Activated CD4-positive, alpha-beta T cell treated with anti-CD3 and anti-CD28 coated beads, Interleukin-2, amount 10 ng/mL, durations not matched to agents 7 days and 5 days (primary cell): ENCODE measurements at regions not wholly inside any gene's neighbourhood (a gene's known extent, or its start where the extent isn't known, plus 50 kb on each side); places are given as distances from the start of the nearest gene placed in this dataset.
"Not testable (repeated sequence)": the region's sequence is repeated elsewhere in the genome, so short reads cannot be mapped to it uniquely, and the experiment has no call there.

Experiments
- CTCF ChIA-PET: fragments of 350-600 bp; sonication (Branson Sonifier 250); formaldehyde crosslinking; loops from one replicate; lab custom pipeline; 2021; ENCODE audit warnings: antibody characterized with exemption; lab: Charles Lee
- POLR2A ChIA-PET: fragments of 350-600 bp; sonication (Branson Sonifier 250); formaldehyde crosslinking; loops from one replicate; lab custom pipeline; 2021; ENCODE audit warnings: antibody characterized with exemption; lab: Charles Lee
- DNase-seq: peaks from one replicate; pipeline ENCODE4 v3.0.0-alpha.2; 2020
- H3K27ac Mint-ChIP-seq: one replicate; pipeline ENCODE4 v1.8.0; 2021; ENCODE audit warnings: mild to moderate bottlenecking, moderate library complexity, mixed read lengths
- H3K27me3 Mint-ChIP-seq: one replicate; pipeline ENCODE4 v1.8.0; 2021; ENCODE audit warnings: mixed read lengths
- H3K36me3 Mint-ChIP-seq: one replicate; pipeline ENCODE4 v1.8.0; 2021; ENCODE audit warnings: low read depth, mixed read lengths
- H3K4me1 Mint-ChIP-seq: one replicate; pipeline ENCODE4 v1.8.0; 2021; ENCODE audit warnings: mixed read lengths
- H3K4me3 Mint-ChIP-seq: one replicate; pipeline ENCODE4 v1.8.0; 2021; ENCODE audit warnings: mild to moderate bottlenecking, moderate library complexity, mixed read lengths
- H3K9me3 Mint-ChIP-seq: one replicate; pipeline ENCODE4 v1.8.0; 2021; ENCODE audit warnings: mixed read lengths

GRCh38 chr11:69869311-69869939 lies 50.2 kb upstream of the FGF3 start:
- no peak for DNase-seq
- no peaks in the 10 kb centered on the region for H3K9me3 Mint-ChIP-seq
- H3K27ac Mint-ChIP-seq = no peak overlapping the region
- no peak overlapping the region for H3K4me3 Mint-ChIP-seq
- H3K36me3 Mint-ChIP-seq = no peaks in the 10 kb centered on the region
- peaks cover 4% of the 10 kb centered on the region for H3K27me3 Mint-ChIP-seq
- H3K4me1 Mint-ChIP-seq = no peaks in the 10 kb centered on the region
- POLR2A ChIA-PET = no interaction called here
- CTCF ChIA-PET = no interaction called here

- DNase-seq = no peak
- Mint-ChIP-seq H3K36me3 (no peaks in the 10 kb centered on the region), H3K4me1 (no peaks in the 10 kb centered on the region), H3K4me3 (no peak overlapping the region), H3K27me3 (peaks cover 4% of the 10 kb centered on the region), H3K9me3 (no peaks in the 10 kb centered on the region), H3K27ac (no peak overlapping the region)
- POLR2A ChIA-PET = no interaction called here
- CTCF ChIA-PET = interaction anchor here (0.6 kb wide), 1 partner anchor 1464 kb away, joined by 4 read pairs; no protein-coding TSS in a partner anchor
These were observed 51.5 kb upstream of the FGF3 start for GRCh38 chr11:69870766-69871165.

- no peak for DNase-seq
- H3K36me3 Mint-ChIP-seq = no peaks in the 10 kb centered on the region
- no peaks in the 10 kb centered on the region for H3K9me3 Mint-ChIP-seq
- H3K4me3 Mint-ChIP-seq = no peak overlapping the region
- POLR2A ChIA-PET = no interaction called here
- H3K4me1 Mint-ChIP-seq = no peaks in the 10 kb centered on the region
- H3K27me3 Mint-ChIP-seq = peaks cover 3% of the 10 kb centered on the region
- H3K27ac Mint-ChIP-seq = no peak overlapping the region
- CTCF ChIA-PET = interaction anchor here (1.0 to 1.4 kb wide), 2 partner anchors 9 to 24 kb away, joined by 3 to 4 read pairs; no protein-coding TSS in a partner anchor
These were observed 54.2 kb upstream of the FGF3 start for GRCh38 chr11:69873166-69874077.

DNA sequence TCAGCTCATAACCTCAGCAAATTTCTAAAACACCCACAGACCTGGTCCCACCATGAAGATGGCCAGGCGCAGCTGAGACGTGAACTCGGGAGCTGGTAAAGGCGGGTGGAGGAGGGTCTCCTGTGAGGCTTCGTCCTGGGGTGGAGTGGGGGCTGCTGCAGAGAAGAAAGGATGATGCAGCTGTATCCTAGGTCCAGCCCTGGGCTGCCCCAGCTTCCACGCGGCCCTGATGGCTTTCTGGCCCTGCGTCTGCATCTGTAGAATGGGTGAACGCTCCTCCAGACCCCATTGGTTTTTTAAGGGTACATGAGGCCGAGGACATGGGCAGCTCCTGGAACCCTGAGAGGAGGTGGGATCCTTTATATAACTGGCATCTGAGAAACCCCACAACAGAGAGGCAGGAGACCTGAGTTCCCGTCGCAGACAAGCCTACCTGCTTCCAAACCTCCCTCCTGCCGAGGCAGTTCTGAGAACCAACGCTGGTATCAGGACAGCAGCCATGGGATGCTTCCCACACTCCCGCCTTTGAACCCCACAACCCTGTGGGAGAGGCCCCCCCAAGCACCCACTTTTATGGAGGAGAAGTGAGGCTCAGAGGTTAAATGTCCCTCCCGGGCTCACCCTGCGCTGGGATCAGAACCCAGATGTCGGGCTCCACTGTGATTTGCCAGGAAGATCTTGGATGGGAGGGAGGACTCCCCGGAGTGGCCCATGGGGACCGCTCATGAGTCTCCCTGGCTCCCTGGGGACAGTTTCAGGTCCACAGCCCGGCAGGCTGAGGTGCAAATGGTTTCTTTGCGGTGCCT lies 55.2 kb upstream of the FGF3 start:
- H3K4me3 Mint-ChIP-seq = no peak overlapping the region
- CTCF ChIA-PET = interaction anchor here (1.0 to 1.4 kb wide), 2 partner anchors 8 to 23 kb away, joined by 3 to 4 read pairs; no protein-coding TSS in a partner anchor
- H3K36me3 Mint-ChIP-seq = no peaks in the 10 kb centered on the region
- H3K9me3 Mint-ChIP-seq = no peaks in the 10 kb centered on the region
- H3K27ac Mint-ChIP-seq = no peak overlapping the region
- H3K4me1 Mint-ChIP-seq = no peaks in the 10 kb centered on the region
- DNase-seq = no peak
- H3K27me3 Mint-ChIP-seq = peaks cover under 1% of the 10 kb centered on the region
- POLR2A ChIA-PET = no interaction called here

DNA sequence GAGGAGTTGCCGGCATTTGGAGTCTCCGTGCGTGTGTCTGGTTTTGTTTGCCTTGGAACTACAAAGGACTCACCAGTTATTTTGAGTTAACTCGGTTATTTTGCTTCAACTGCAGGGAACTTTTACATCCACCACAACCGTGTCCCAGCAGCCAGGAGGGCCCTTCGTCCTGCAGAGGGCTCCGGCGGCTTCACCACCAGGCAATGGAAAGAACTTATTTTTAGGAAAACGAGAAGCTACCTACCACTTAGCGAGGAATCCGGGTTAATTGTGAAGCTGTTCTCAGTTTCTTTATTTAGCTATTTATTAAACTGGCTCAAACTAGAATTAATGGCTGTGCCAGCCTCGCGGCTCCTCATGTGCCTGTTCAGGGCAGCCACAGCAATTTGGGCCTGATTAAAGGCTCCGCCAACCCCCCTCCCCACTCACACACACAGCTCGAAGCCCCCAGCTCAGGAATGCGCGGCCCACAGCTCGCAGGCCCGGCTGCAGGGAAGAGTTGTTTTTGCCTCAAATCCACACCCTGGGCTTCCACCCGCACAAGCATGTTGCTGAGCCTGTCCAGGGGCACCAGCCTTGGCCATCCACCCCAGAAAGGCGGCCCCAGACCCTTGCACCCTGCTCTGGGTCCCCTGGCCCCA lies 55.9 kb upstream of the FGF3 start:
- no peak for DNase-seq
- CTCF ChIA-PET = no interaction called here
- Mint-ChIP-seq H3K27me3 (no peaks in the 10 kb centered on the region), H3K27ac (no peak overlapping the region), H3K4me1 (no peaks in the 10 kb centered on the region), H3K36me3 (no peaks in the 10 kb centered on the region), H3K9me3 (no peaks in the 10 kb centered on the region), H3K4me3 (no peak overlapping the region)
- POLR2A ChIA-PET = no interaction called here

GRCh38 chr11:69876013-69876412 lies 56.8 kb upstream of the FGF3 start:
- no peak for DNase-seq
- ChIA-PET POLR2A (no interaction called here), CTCF (no interaction called here)
- no peak overlapping the region for H3K27ac Mint-ChIP-seq
- H3K9me3 Mint-ChIP-seq = no peaks in the 10 kb centered on the region
- no peak overlapping the region for H3K4me3 Mint-ChIP-seq
- H3K4me1 Mint-ChIP-seq = no peaks in the 10 kb centered on the region
- no peaks in the 10 kb centered on the region for H3K36me3 Mint-ChIP-seq
- H3K27me3 Mint-ChIP-seq = no peaks in the 10 kb centered on the region

GRCh38 chr11:69877235-69877634 lies 58.0 kb upstream of the FGF3 start:
- Mint-ChIP-seq H3K4me3 (no peak overlapping the region), H3K36me3 (no peaks in the 10 kb centered on the region), H3K9me3 (no peaks in the 10 kb centered on the region), H3K27ac (no peak overlapping the region), H3K4me1 (no peaks in the 10 kb centered on the region), H3K27me3 (no peaks in the 10 kb centered on the region)
- DNase-seq = no peak
- ChIA-PET CTCF (interaction anchor here (0.6 kb wide), 1 partner anchor 162 kb away, joined by 3 read pairs; no protein-coding TSS in a partner anchor), POLR2A (no interaction called here)

GRCh38 chr11:69877704-69878103 lies 58.5 kb upstream of the FGF3 start:
- H3K27ac Mint-ChIP-seq, CTCF ChIA-PET, H3K36me3 Mint-ChIP-seq, H3K9me3 Mint-ChIP-seq, H3K4me1 Mint-ChIP-seq, DNase-seq, POLR2A ChIA-PET, H3K4me3 Mint-ChIP-seq, H3K27me3 Mint-ChIP-seq: not testable (repeated sequence)

DNA sequence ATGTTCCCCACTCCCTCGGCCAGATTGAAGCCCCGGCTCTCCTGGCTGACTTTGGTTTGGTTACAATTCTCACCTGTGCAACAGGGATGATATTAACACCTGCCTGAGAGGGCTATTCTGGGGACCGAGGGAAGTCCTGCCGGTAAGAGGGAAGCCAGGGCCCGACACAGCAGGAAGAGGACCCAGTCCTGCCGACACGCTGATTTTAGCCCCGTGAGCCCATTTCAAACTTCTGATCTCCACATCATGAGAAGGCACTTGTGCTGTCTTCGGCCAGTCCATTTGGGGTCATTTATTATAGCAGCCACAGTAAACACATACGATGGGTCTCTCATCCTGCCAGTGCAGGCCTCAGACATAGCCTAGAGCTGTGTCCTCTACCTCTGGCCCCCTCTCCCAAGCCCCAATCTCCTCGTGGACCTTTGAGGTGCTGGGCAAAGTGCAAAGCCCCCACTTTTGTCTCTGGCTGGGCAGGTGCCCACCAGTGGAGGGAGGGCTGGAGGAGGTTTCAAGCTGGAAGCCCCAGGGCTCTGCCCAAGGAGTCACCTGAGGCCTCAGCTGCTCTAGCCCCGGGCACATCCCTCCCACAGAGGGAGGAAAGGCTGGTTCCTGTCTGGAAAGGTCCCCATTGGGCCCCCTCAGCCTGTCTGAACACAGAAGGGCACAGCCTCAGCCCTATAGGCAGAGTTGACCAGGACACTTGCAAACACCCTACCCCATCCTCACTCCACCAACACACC lies 59.1 kb upstream of the FGF3 start:
- no peaks in the 10 kb centered on the region for H3K9me3 Mint-ChIP-seq
- H3K36me3 Mint-ChIP-seq = no peaks in the 10 kb centered on the region
- no peaks in the 10 kb centered on the region for H3K27me3 Mint-ChIP-seq
- DNase-seq = no peak
- no peak overlapping the region for H3K4me3 Mint-ChIP-seq
- no peak overlapping the region for H3K27ac Mint-ChIP-seq
- ChIA-PET CTCF (no interaction called here), POLR2A (no interaction called here)
- no peaks in the 10 kb centered on the region for H3K4me1 Mint-ChIP-seq

GRCh38 chr11:69878927-69879728 lies 59.9 kb upstream of the FGF3 start:
- no peaks in the 10 kb centered on the region for H3K27me3 Mint-ChIP-seq
- no peaks in the 10 kb centered on the region for H3K36me3 Mint-ChIP-seq
- no peaks in the 10 kb centered on the region for H3K9me3 Mint-ChIP-seq
- ChIA-PET POLR2A (no interaction called here), CTCF (no interaction called here)
- no peak overlapping the region for H3K4me3 Mint-ChIP-seq
- DNase-seq = no peak
- H3K27ac Mint-ChIP-seq = no peak overlapping the region
- H3K4me1 Mint-ChIP-seq = no peaks in the 10 kb centered on the region

DNA sequence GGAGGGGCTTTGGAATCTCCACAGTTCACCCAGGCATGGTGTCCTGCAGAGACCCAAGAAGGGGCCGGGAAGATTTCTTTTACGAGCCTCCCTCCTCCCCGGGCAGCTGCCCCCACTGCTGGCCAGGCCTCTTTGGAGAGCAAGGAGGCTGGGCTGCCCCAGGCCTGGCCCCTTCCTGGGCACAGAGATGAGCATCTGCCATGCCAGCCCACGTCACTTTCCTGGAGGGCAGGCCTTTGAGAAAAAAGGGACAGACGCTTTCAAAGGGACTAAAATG lies 60.5 kb upstream of the FGF3 start:
- H3K4me3 Mint-ChIP-seq = no peak overlapping the region
- no peak for DNase-seq
- POLR2A ChIA-PET = no interaction called here

More for the DNA sequence above, 60.5 kb upstream of the FGF3 start:
- CTCF ChIA-PET = no interaction called here
- Mint-ChIP-seq H3K36me3 (no peaks in the 10 kb centered on the region), H3K4me1 (no peaks in the 10 kb centered on the region), H3K9me3 (no peaks in the 10 kb centered on the region), H3K27ac (no peak overlapping the region), H3K27me3 (no peaks in the 10 kb centered on the region)
